Mucosa of rectum (tissue), 2 donors: ENCODE measurements at regions not wholly inside any gene's neighbourhood (a gene's known extent, or its start where the extent isn't known, plus 50 kb on each side); places are given as distances from the start of the nearest gene placed in this dataset.

ENCODE experiments used
- H3K27ac ChIP-seq, 2 donors: one replicate each; pipeline ENCODE4 v1.7.0; 2013; ENCODE audit warnings: inconsistent platforms in 2 of 2, low read depth in 2 of 2, low read length in 2 of 2
- H3K27me3 ChIP-seq, 2 donors: one replicate each; pipeline ENCODE4 v1.7.0; 2013; ENCODE audit warnings: low read length in 2 of 2; ENCODE audit not compliant: control insufficient read depth in 2 of 2, insufficient read depth in 2 of 2
- H3K36me3 ChIP-seq, 2 donors: one replicate each; pipeline ENCODE4 v1.7.0; 2013; ENCODE audit warnings: low read length in 2 of 2; ENCODE audit not compliant: control insufficient read depth in 2 of 2, insufficient read depth in 2 of 2
- H3K4me1 ChIP-seq, 2 donors: one replicate each; pipeline ENCODE4 v1.7.0; 2013; ENCODE audit warnings: low read length in 2 of 2, mild to moderate bottlenecking in 1 of 2; ENCODE audit not compliant: control insufficient read depth in 2 of 2, insufficient read depth in 2 of 2
- H3K4me3 ChIP-seq, 2 donors: one replicate each; pipeline ENCODE4 v1.7.0; 2013; ENCODE audit warnings: low read length in 2 of 2
- H3K9ac ChIP-seq, 2 donors: one replicate each; pipeline ENCODE4 v1.7.0; 2013; ENCODE audit warnings: low read length in 2 of 2, low read depth in 1 of 2, mild to moderate bottlenecking in 1 of 2
- H3K9me3 ChIP-seq, 2 donors: one replicate each; pipeline ENCODE4 v1.7.0; 2013; ENCODE audit warnings: low read length in 2 of 2; ENCODE audit not compliant: control insufficient read depth in 2 of 2
- donor health status: healthy.
- donor health status: Normal muscosa, but diverticular disease.

GRCh38 chr18:14921031-14921430 lies 173.1 kb downstream of the ANKRD30B start:
- H3K4me3 ChIP-seq: peak overlapping the region in 1 of 2 donors; percentile 35
- H3K9ac ChIP-seq: peak overlapping the region in 1 of 2 donors; percentile 18

GRCh38 chr18:14921547-14921946 lies 173.6 kb downstream of the ANKRD30B start:
- Histone ChIP-seq H3K4me3 (no peak overlapping the region), H3K9me3 (no peaks in the 10 kb centered on the region), H3K27ac (peak overlapping the region; percentile 91 to 93), H3K4me1 (peaks cover 18 to 33% of the 10 kb centered on the region in 2 donors), H3K27me3 (no peaks in the 10 kb centered on the region), H3K9ac (peak overlapping the region in 1 of 2 donors; percentile 18), H3K36me3 (no peaks in the 10 kb centered on the region)

More at GRCh38 chr18:14921031-14921430, 173.1 kb downstream of the ANKRD30B start:
- no peaks in the 10 kb centered on the region for H3K27me3 ChIP-seq
- H3K36me3 ChIP-seq: no peaks in the 10 kb centered on the region
- peaks cover 18 to 33% of the 10 kb centered on the region in 2 donors for H3K4me1 ChIP-seq
- no peaks in the 10 kb centered on the region for H3K9me3 ChIP-seq
- H3K27ac ChIP-seq: peak overlapping the region; percentile 91 to 93

- no peaks in the 10 kb centered on the region for H3K36me3 ChIP-seq
- peak overlapping the region; percentile 91 to 93 for H3K27ac ChIP-seq
- no peaks in the 10 kb centered on the region for H3K9me3 ChIP-seq
- H3K4me1 ChIP-seq: peaks cover 18 to 33% of the 10 kb centered on the region in 2 donors
- no peaks in the 10 kb centered on the region for H3K27me3 ChIP-seq
- H3K9ac ChIP-seq: no peak overlapping the region
- H3K4me3 ChIP-seq: no peak overlapping the region
These were observed 174.1 kb downstream of the ANKRD30B start for GRCh38 chr18:14922031-14922430.

GRCh38 chr18:14922965-14923565 lies 175.1 kb downstream of the ANKRD30B start:
- Histone ChIP-seq H3K27ac (no peak overlapping the region), H3K36me3 (no peaks in the 10 kb centered on the region), H3K4me1 (peaks cover 18 to 33% of the 10 kb centered on the region in 2 donors)

GRCh38 chr18:14924226-14924625 lies 176.3 kb downstream of the ANKRD30B start:
- H3K4me3 ChIP-seq: no peak overlapping the region
- no peak overlapping the region for H3K27ac ChIP-seq
- peaks cover 16 to 32% of the 10 kb centered on the region in 2 donors for H3K4me1 ChIP-seq
- H3K9me3 ChIP-seq: no peaks in the 10 kb centered on the region
- H3K27me3 ChIP-seq: no peaks in the 10 kb centered on the region
- H3K9ac ChIP-seq: no peak overlapping the region
- no peaks in the 10 kb centered on the region for H3K36me3 ChIP-seq

More at GRCh38 chr18:14922965-14923565, 175.1 kb downstream of the ANKRD30B start:
- Histone ChIP-seq H3K4me3 (no peak overlapping the region), H3K9me3 (no peaks in the 10 kb centered on the region), H3K9ac (no peak overlapping the region), H3K27me3 (no peaks in the 10 kb centered on the region)

GRCh38 chr18:14925281-14925709 lies 177.3 kb downstream of the ANKRD30B start:
- Histone ChIP-seq H3K27ac (no peak overlapping the region), H3K9me3 (no peaks in the 10 kb centered on the region), H3K4me1 (peaks cover 7 to 21% of the 10 kb centered on the region in 2 donors), H3K4me3 (no peak overlapping the region), H3K36me3 (no peaks in the 10 kb centered on the region), H3K27me3 (no peaks in the 10 kb centered on the region), H3K9ac (no peak overlapping the region)

- Histone ChIP-seq H3K4me3 (no peak overlapping the region), H3K36me3 (no peaks in the 10 kb centered on the region), H3K27ac (no peak overlapping the region), H3K9ac (no peak overlapping the region), H3K9me3 (no peaks in the 10 kb centered on the region), H3K27me3 (no peaks in the 10 kb centered on the region), H3K4me1 (peaks cover 0 to 2% of the 10 kb centered on the region in 2 donors)
These were observed 179.7 kb downstream of the ANKRD30B start for GRCh38 chr18:14927701-14928100.

GRCh38 chr18:14928396-14928795 lies 180.4 kb downstream of the ANKRD30B start:
- Histone ChIP-seq H3K9ac (no peak overlapping the region), H3K36me3 (no peaks in the 10 kb centered on the region), H3K9me3 (no peaks in the 10 kb centered on the region), H3K4me3 (no peak overlapping the region), H3K27me3 (no peaks in the 10 kb centered on the region), H3K4me1 (peaks cover 0 to 5% of the 10 kb centered on the region in 2 donors), H3K27ac (no peak overlapping the region)

GRCh38 chr18:14930076-14930475 lies 182.1 kb downstream of the ANKRD30B start:
- Histone ChIP-seq H3K27ac (no peak overlapping the region), H3K9ac (no peak overlapping the region), H3K27me3 (no peaks in the 10 kb centered on the region), H3K4me1 (peaks cover 11 to 21% of the 10 kb centered on the region in 2 donors), H3K36me3 (no peaks in the 10 kb centered on the region), H3K9me3 (no peaks in the 10 kb centered on the region), H3K4me3 (no peak overlapping the region)

GRCh38 chr18:14930576-14930975 lies 182.6 kb downstream of the ANKRD30B start:
- Histone ChIP-seq H3K36me3 (no peaks in the 10 kb centered on the region), H3K4me1 (peaks cover 16 to 26% of the 10 kb centered on the region in 2 donors), H3K27ac (no peak overlapping the region), H3K27me3 (no peaks in the 10 kb centered on the region), H3K9me3 (no peaks in the 10 kb centered on the region), H3K4me3 (no peak overlapping the region), H3K9ac (no peak overlapping the region)
